ENCODE measurements at regions not wholly inside any gene's neighbourhood (a gene's known extent, or its start where the extent isn't known, plus 50 kb on each side); places are given as distances from the start of the nearest gene placed in this dataset.

DNA sequence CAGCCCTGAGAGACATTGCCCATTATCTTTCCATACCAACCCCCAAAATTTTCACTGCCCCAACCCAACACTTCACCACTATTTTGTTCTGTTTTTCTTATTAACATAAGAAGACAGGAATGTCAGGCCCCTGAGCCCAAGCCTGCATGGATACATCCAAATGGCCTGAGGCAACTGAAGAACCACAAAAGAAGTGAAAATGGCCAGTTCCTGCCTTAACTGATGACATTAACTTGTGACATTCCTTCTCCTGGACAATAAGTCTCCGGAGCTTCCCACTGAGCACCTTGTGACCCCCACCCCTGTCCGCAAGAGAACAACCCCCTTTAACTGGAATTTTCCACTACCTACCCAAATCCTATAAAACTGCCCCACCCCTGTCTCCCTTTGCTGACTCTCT is 1076.4 kb upstream of the GHITM start:
- Histone ChIP-seq H3K4me1 (ENCODE audit: low read length) (no peaks in the 10 kb centered on the region), H3K4me3 (ENCODE audit: low read length) (no peak overlapping the region), H3K9me3 (ENCODE audit: insufficient read depth, low read length) (no peaks in the 10 kb centered on the region), H3K79me2 (ENCODE audit: low read length) (no peaks in the 10 kb centered on the region), H4K20me1 (ENCODE audit: insufficient read depth, low read length) (no peaks in the 10 kb centered on the region), H2AFZ (ENCODE audit: low read depth, low read length) (no peak overlapping the region), H3K36me3 (replicated peaks; ENCODE audit: low read depth, low read length) (no peaks in the 10 kb centered on the region), H3K27me3 (ENCODE audit: low read depth, low read length) (no peaks in the 10 kb centered on the region), H3K27ac (ENCODE audit: low read length) (no peak overlapping the region), H3K9ac (ENCODE audit: low read length) (no peak overlapping the region), H3K4me2 (ENCODE audit: low read length) (no peak overlapping the region)
- no peak for TF ChIP-seq EZH2phosphoT487 (IDR thresholded peaks at IDR 0.05; ENCODE audit: low read depth)
- TF ChIP-seq, protein P1, sequence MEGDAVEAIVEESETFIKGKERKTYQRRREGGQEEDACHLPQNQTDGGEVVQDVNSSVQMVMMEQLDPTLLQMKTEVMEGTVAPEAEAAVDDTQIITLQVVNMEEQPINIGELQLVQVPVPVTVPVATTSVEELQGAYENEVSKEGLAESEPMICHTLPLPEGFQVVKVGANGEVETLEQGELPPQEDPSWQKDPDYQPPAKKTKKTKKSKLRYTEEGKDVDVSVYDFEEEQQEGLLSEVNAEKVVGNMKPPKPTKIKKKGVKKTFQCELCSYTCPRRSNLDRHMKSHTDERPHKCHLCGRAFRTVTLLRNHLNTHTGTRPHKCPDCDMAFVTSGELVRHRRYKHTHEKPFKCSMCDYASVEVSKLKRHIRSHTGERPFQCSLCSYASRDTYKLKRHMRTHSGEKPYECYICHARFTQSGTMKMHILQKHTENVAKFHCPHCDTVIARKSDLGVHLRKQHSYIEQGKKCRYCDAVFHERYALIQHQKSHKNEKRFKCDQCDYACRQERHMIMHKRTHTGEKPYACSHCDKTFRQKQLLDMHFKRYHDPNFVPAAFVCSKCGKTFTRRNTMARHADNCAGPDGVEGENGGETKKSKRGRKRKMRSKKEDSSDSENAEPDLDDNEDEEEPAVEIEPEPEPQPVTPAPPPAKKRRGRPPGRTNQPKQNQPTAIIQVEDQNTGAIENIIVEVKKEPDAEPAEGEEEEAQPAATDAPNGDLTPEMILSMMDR (IDR thresholded peaks at IDR 0.05; ENCODE audit: low read depth, low read length), result no peak

GRCh38 chr10:83073472-83073871 is 1065.8 kb upstream of the GHITM start:
- TF ChIP-seq, protein P1 (IDR thresholded peaks at IDR 0.05; ENCODE audit: low read depth, low read length), result no peak
- TF ChIP-seq EZH2phosphoT487 (IDR thresholded peaks at IDR 0.05; ENCODE audit: low read depth), result no peak
- no peaks in the 10 kb centered on the region for H3K9me3 ChIP-seq (ENCODE audit: insufficient read depth, low read length)
- H3K27ac ChIP-seq (ENCODE audit: low read length), result no peak overlapping the region
- no peak overlapping the region for H2AFZ ChIP-seq (ENCODE audit: low read depth, low read length)
- no peak overlapping the region for H3K4me3 ChIP-seq (ENCODE audit: low read length)
- H3K9ac ChIP-seq (ENCODE audit: low read length), result no peak overlapping the region
- H4K20me1 ChIP-seq (ENCODE audit: insufficient read depth, low read length), result no peaks in the 10 kb centered on the region
- no peaks in the 10 kb centered on the region for H3K4me1 ChIP-seq (ENCODE audit: low read length)
- no peaks in the 10 kb centered on the region for H3K79me2 ChIP-seq (ENCODE audit: low read length)
- H3K36me3 ChIP-seq (replicated peaks; ENCODE audit: low read depth, low read length), result no peaks in the 10 kb centered on the region
- no peaks in the 10 kb centered on the region for H3K27me3 ChIP-seq (ENCODE audit: low read depth, low read length)
- no peak overlapping the region for H3K4me2 ChIP-seq (ENCODE audit: low read length)

GRCh38 chr10:83075016-83075814 is 1064.1 kb upstream of the GHITM start:
- no peak overlapping the region for H3K4me3 ChIP-seq (ENCODE audit: low read length)
- no peak overlapping the region for H3K27ac ChIP-seq (ENCODE audit: low read length)
- H2AFZ ChIP-seq (ENCODE audit: low read depth, low read length), result no peak overlapping the region
- H3K79me2 ChIP-seq (ENCODE audit: low read length), result no peaks in the 10 kb centered on the region
- no peaks in the 10 kb centered on the region for H3K9me3 ChIP-seq (ENCODE audit: insufficient read depth, low read length)
- H3K4me2 ChIP-seq (ENCODE audit: low read length), result no peak overlapping the region
- no peak overlapping the region for H3K9ac ChIP-seq (ENCODE audit: low read length)
- TF ChIP-seq, protein P1 (IDR thresholded peaks at IDR 0.05; ENCODE audit: low read depth, low read length), result no peak
- TF ChIP-seq EZH2phosphoT487 (IDR thresholded peaks at IDR 0.05; ENCODE audit: low read depth), result no peak
- H4K20me1 ChIP-seq (ENCODE audit: insufficient read depth, low read length), result no peaks in the 10 kb centered on the region
- H3K4me1 ChIP-seq (ENCODE audit: low read length), result no peaks in the 10 kb centered on the region
- no peaks in the 10 kb centered on the region for H3K27me3 ChIP-seq (ENCODE audit: low read depth, low read length)
- H3K36me3 ChIP-seq (replicated peaks; ENCODE audit: low read depth, low read length), result no peaks in the 10 kb centered on the region

- no peak for TF ChIP-seq EZH2phosphoT487 (IDR thresholded peaks at IDR 0.05; ENCODE audit: low read depth)
- no peak overlapping the region for H2AFZ ChIP-seq (ENCODE audit: low read depth, low read length)
- no peak overlapping the region for H3K4me2 ChIP-seq (ENCODE audit: low read length)
- no peaks in the 10 kb centered on the region for H3K9me3 ChIP-seq (ENCODE audit: insufficient read depth, low read length)
- H3K27ac ChIP-seq (ENCODE audit: low read length), result no peak overlapping the region
- H3K79me2 ChIP-seq (ENCODE audit: low read length), result no peaks in the 10 kb centered on the region
- no peaks in the 10 kb centered on the region for H4K20me1 ChIP-seq (ENCODE audit: insufficient read depth, low read length)
- H3K36me3 ChIP-seq (replicated peaks; ENCODE audit: low read depth, low read length), result no peaks in the 10 kb centered on the region
- no peak overlapping the region for H3K9ac ChIP-seq (ENCODE audit: low read length)
- H3K27me3 ChIP-seq (ENCODE audit: low read depth, low read length), result no peaks in the 10 kb centered on the region
- no peak overlapping the region for H3K4me3 ChIP-seq (ENCODE audit: low read length)
- no peaks in the 10 kb centered on the region for H3K4me1 ChIP-seq (ENCODE audit: low read length)
These were observed 1063.4 kb upstream of the GHITM start for GRCh38 chr10:83075815-83076355.
